Fibroblast of skin of scalp (primary cell): ENCODE measurements at regions not wholly inside any gene's neighbourhood (a gene's known extent, or its start where the extent isn't known, plus 50 kb on each side); places are given as distances from the start of the nearest gene placed in this dataset.
A peak's percentile ranks its signal among the peaks of the same experiment; 100 is the strongest.
"Not testable (repeated sequence)": the region's sequence is repeated elsewhere in the genome, so short reads cannot be mapped to it uniquely, and the experiment has no call there.

Experiments used
- DNase-seq: peaks from one replicate; pipeline ENCODE4 v3.0.0-alpha.2; 2013

DNA sequence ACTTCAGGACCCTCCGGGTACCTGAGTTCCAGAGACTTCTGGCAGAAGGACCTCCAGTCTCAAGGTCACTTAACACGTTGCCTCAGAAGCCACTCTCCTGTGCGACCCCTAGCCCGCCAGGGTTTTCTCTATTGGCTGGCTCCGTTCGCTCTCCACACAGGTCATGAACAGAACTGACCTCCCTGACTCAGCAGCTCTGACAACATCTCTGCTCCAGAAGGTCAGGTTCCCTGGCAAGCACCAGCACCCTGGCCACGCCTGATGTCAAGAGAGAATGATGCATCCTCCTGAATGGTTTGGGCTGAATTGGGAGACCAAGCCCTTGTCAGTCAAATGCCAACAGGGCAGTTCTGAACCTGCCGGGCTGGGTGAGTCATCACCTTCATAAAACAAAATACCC lies 84.3 kb upstream of the TMEM45B start:
- DNase-seq: no peak

GRCh38 chr11:129732941-129733340 lies 82.7 kb upstream of the TMEM45B start:
- DNase-seq: no peak

DNA sequence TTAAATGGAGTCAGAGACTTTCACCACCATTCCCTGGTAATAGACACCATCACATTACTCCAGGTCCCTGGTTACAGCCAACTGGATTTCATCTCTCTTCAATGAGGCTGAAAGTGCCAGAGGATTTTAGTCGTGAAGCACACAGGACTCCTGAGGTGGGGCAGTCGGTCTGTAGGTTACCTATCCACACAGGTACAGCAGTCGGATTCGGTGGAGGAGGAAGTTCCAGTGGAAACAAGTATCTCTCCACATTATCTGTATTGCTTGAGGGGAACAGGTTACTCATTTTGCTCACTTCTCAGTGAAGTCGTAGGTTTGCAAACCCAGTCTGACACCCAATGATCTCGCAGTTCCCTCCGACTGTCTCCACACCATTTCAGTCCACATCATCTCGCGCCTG lies 82.3 kb upstream of the TMEM45B start:
- no peak for DNase-seq

DNA sequence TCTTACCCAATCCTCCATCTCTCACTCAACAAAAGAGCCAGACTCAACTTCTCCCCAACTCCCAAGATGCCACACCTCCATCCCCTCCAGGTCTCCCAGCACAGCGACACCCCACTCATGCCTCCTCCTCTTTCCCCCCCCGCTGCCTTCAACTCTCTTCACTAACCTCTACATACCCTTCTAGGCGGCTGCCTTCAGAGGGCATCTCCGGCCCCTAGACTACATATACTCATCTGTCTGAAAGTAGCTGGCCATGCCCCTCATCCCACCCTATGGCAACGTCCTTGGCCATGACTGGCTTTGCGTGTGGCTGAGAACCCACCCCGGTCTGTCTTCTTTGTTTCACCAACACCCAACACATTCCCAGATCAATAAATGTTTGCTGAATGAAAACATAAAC lies 81.7 kb upstream of the TMEM45B start:
- DNase-seq: no peak

GRCh38 chr11:129734654-129735053 lies 81.0 kb upstream of the TMEM45B start:
- DNase-seq: no peak

GRCh38 chr11:129737831-129738230 lies 77.8 kb upstream of the TMEM45B start:
- no peak for DNase-seq

DNA sequence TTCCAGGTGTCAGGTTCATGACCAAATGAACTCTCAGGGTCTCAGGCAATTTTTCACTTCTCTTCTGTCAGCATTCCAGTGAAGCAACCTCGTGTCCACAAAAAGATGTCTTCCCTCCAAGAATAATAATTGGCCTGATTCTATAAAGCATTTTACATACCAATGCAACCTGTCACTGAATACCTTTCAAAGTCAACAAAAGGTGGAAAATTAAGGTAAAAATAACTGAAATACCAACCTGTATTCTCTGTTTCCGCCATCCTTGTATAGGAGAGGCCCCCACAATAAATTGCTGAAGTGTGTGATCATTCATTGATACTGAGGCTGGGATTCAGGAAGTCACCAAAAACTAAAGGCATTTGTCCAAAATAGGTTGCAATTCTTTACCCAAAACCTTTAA lies 77.4 kb upstream of the TMEM45B start:
- no peak for DNase-seq

- no peak for DNase-seq
Observed at GRCh38 chr11:129739339-129739738, 76.3 kb upstream of the TMEM45B start.

DNA sequence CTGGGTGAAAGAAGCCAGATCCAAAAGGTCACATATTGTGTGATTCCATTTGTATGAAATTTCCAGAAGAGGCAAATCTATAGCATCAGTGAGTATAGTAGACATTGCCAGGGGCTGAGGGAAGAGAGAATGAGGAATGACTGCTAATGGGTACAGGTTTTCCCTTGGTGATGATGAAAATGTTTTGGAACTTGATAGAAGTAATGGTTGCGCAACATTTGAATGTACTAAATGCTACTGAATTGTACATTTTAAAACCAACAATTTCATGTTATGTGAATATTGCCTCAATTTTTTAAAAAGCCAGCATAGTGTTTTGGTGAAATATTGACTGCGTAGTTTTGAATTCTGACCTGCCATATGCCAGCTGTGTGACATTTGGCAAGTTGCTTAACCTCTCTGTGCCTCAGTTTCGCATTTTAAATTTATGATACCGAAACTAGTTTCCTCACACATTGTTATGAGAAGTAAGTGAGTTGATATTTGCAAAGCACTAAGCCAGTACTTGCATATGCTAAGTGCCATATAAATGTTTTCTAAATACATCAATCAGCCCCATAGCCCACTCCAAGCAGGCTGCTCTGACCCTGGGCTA lies 75.4 kb upstream of the TMEM45B start:
- no peak for DNase-seq

DNA sequence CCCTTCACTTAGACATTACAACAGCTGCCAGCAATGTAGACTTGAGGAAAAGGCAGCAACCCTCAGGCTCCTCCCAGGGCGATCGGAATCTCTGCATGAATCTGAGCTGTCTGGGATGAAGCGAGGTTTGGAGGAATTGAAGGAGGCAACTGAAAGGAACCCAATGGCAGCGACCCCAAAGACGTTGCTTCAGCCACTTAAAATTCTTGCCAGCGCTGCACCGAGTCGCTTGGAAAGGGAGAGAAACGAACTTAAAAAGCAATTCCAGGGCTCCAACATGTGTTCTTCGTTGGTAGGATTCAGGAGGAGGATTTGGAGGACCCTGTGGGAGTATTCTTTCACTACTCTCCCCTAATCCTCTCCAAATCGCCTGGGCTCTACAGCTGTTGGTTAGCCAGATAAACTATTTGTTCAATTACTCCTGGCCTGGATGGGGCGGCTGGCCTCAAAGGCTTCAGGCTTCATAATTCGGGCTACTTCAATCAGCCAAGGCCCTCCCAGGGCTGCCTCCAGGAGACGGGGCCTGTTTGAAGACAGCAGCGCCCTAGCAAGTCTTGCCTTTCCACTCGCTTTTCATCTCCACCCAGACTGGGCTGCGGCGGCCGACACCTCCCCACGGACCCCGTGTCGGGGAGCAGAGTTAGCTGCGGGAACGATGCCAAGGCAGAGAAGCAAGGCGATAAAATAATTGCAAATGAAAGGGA lies 72.4 kb upstream of the TMEM45B start:
- DNase-seq: peak; percentile 6

GRCh38 chr11:129747071-129747470 lies 68.6 kb upstream of the TMEM45B start:
- no peak for DNase-seq

GRCh38 chr11:129749141-129749540 lies 66.5 kb upstream of the TMEM45B start:
- no peak for DNase-seq

- DNase-seq: peak; percentile 63
Observed at GRCh38 chr11:129750343-129751292, 65.0 kb upstream of the TMEM45B start.

GRCh38 chr11:129751511-129751910 lies 64.1 kb upstream of the TMEM45B start:
- DNase-seq: no peak

GRCh38 chr11:129763569-129763968 lies 52.1 kb upstream of the TMEM45B start:
- not testable (repeated sequence) for DNase-seq

- DNase-seq: not testable (repeated sequence)
Observed at GRCh38 chr11:129764204-129764603, 51.4 kb upstream of the TMEM45B start.
